SH-SY5Y (cell line): ENCODE measurements at regions not wholly inside any gene's neighbourhood (a gene's known extent, or its start where the extent isn't known, plus 50 kb on each side); places are given as distances from the start of the nearest gene placed in this dataset.

Source experiments
- GATA2 ChIP-seq: IDR thresholded peaks from 2 replicates; pipeline ENCODE4 v1.6.1; 2011; ENCODE audit warnings: mild to moderate bottlenecking, low read depth, low read length
- GATA3 ChIP-seq: IDR thresholded peaks from 2 replicates; pipeline ENCODE4 v1.6.1; 2011; ENCODE audit warnings: low read depth, mild to moderate bottlenecking, low read length, moderate library complexity

- TF ChIP-seq GATA2 (no peak), GATA3 (no peak)
These were observed 80.2 kb downstream of the FAM241B start for GRCh38 chr10:69710008-69710888.

DNA sequence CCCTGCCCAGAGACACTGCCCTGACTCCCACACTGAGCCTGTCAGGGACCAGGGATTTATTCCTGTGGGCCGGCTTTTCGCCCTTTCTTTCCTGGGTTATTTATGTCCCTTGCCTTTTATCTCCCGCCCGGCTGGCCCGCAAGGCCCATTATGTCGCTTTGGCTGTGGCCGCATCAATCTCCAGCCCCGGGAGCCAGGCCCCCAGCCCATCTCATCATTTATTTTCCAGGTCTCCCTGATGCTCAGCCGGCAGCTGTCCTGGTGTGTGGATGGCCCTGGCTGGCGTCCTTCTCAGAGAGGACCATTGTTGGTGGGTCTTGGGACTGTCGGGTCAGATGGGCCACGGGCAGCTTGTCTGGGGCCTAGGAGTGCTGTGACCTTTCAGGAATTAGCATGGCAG is 82.3 kb downstream of the FAM241B start:
- TF ChIP-seq GATA3 (no peak), GATA2 (no peak)

DNA sequence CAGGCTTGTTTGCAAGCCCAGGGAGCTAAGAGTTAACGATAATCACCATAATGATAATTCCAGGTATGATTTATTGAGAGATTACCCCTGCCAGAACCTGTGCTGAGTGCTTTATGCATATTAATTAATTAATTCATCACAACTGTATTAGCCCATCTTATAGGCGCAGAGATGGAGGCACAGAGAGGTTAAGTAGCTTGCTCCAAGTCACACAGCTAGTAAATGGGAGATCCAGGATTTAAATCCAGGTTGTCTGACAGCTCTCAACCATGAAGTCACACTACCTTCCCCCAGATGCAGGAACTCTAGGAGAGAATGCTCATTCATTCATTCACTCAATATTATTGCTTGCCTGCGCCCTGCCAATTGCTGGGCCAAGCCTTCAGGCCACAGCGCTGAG is 84.5 kb downstream of the FAM241B start:
- TF ChIP-seq GATA3 (no peak), GATA2 (no peak)

DNA sequence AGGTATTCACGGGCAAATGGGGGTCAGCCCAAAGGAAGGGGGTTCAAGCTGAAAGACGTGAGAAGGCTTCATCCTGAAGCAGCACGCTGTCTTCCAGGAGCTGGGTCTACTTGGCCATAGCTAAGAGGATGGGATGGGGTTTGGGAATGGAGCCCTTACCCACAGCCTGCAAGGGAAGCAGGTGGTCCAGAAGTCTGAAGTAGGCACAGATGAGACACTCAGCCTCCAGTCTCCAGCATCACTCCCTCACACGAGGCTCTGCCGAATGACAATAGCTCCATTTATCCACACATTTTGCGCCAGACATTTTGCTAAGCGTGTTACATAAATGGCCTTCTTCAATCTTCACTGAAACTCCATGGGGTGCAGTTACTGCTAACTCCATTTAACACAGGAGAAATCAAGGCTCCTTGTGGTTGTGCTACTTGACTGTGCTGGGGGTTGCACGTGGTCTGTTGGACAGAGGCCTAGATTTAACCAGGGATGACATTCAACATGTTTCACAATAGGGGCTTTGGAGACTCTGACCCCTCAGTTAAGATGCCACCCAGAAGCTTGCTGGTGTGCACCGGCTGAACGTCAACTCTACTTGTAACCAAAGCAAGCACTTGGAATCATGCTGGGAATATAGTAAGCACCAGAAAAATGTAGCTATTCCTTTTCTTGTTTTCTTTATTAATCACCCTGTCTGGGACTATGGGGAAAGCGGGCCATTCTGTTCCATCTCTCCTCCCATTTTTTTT is 85.3 kb downstream of the FAM241B start:
- TF ChIP-seq GATA3, result no peak
- TF ChIP-seq GATA2, result no peak

DNA sequence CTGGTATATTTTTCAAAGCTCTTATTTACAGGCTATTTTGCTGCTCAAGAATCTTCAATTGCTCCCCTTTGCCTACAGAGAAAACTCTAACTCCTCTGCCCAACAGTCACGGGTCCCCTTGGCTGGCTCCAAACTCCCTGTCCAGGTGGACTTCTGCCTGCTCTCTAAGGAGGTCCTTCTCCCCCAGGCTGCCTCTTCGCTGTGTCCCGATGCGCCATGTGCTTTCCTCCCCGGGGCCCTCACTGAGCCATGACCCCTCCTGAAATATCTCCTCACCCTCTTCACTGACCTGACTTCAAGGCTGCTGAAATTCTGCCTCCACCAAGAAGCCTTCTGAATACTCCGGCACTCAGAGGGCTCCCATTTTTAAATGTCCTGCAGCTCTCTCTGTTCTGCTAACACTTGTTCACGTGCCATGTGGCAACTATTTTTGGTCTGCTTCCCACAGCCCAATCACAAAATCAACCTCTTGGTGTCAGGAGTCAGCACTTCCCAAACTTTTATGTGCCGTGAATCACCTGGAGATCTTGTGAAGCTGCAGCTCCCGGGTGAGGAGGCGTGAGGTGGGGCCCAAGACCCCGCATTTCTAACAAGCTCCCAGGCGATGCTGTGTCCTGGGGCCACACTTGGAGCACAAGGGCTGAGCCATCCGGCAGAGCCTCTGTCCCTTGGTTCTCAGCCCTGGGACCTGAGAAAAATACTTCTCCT is 85.7 kb upstream of the COL13A1 start:
- TF ChIP-seq GATA2 (no peak), GATA3 (no peak)

GRCh38 chr10:69716711-69717560 is 84.8 kb upstream of the COL13A1 start:
- TF ChIP-seq GATA3, result no peak
- no peak for TF ChIP-seq GATA2

DNA sequence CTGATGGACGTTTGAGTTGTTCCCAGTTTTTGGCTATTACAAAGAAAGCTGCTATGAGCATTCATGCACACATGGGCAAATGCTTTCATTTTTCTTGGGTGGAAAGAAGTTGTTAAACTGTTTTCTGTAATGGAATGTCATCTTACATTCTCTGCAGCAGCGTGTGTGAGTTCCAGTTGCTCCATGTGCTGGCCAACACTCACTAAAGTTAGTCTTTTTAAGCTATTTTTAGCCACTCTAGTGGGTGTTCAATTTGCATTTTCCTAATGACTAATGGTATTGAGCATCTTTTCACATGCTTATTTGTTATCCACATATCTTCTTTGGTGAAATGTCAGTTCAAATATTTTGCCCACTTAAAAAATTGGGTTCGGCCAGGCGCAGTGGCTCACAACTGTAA is 82.8 kb upstream of the COL13A1 start:
- TF ChIP-seq GATA2 (no peak), GATA3 (no peak)

GRCh38 chr10:69721690-69722310 is 79.9 kb upstream of the COL13A1 start:
- TF ChIP-seq GATA2 (no peak), GATA3 (no peak)

DNA sequence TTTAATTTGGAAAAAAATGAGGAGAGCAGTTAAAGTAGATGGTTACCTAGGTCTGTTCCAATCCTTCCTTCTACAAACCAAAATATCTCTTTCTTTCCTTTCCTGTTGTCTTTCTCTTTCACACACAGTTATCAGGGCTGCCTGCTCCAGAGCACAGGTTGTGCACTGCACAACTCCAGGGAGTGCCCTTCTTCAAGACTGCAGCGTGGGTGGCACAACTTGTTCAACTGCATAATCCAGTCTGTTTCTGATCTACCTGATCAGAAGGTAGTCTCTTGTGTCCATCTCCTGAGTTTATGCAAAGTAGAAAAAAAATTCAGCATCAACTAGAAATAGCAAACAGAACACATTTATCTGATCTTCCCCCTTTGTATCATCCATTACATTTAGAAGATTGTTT is 78.1 kb upstream of the COL13A1 start:
- TF ChIP-seq GATA2, result no peak
- no peak for TF ChIP-seq GATA3

DNA sequence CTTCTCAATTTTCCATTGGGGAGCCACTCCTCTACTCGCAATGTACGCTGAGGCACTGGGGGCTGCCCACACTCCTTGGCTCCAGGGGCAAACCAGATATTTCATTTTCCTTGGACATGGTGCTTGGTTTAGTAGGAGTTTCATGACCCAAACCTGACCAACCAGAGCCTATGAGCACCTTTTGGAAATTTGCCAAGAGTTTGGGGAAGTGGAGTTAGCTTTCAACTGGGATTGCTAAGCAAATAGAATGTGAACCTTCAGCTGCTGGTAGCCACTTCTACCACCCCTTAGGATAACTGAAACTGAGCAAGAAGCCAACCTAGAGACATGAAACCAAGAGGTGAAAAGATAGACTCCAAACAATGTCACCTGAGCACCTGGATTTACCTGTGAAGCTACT is 74.9 kb upstream of the COL13A1 start:
- TF ChIP-seq GATA2 (no peak), GATA3 (no peak)

DNA sequence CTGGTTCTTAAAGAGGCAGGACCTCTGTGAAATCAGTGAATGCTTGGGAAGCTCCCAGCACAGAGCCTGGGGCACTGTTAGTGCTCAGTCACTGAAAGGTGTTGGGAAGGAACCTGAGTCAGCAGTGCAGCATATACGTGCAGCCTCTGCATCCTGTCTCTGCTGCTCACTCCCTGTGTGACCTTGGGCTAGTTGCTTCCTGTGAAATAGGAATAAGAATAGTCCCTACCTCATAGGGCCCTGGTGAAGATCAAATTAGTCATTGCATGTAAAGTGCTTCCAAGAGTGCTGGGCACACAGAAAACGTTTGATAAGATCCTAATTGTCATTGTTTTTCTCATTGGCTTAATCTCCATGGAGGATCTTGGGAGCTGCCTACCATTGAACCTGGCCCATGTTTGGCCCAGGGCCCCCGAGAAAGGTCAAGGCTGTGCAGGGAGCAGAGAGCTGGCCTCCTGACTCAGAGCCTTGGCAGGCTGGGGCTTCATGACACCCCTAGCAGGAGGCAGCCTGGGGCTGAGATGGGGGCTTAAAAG is 73.3 kb upstream of the COL13A1 start:
- TF ChIP-seq GATA2 (peak; percentile 85), GATA3 (no peak)

DNA sequence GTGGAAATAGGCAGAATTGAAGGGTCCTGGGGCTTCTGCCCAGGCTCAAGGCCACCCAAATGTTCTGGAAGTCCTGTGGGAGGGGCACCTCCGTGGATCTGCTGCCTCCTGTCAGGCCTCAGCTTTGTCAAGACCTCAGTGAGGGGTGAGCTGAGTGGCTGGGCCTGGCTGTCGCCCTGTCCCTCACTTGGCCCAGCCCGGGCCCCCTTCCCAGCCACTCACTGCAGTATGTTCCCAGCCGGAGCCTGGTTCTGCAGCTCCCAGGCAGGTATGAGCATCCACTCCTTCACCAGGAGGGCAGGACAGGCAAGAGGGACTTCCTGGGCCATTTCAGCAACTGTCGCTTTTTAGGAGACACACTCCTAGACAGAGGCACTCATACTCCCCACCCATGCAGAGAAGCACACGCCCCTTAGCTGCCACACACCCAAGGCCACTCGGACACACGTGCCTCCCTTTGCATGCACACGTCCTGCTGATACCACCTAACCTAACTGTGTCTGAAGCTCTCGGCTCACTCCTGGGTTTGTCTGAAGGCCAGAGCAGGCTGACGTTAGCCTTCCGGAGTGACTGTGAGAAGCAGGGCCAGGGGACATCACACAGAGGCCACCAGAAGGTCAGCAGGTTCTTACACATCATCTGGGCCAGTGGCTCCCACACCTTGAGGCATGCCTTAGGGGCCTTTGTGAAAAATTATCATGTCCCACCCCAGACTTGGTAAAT is 72.2 kb upstream of the COL13A1 start:
- no peak for TF ChIP-seq GATA3
- no peak for TF ChIP-seq GATA2
